ENCODE measurements at regions not wholly inside any gene's neighbourhood (a gene's known extent, or its start where the extent isn't known, plus 50 kb on each side); places are given as distances from the start of the nearest gene placed in this dataset.

GRCh38 chr18:78582898-78583738, 396.5 kb upstream of the SALL3 start:
- no peak for DNase-seq

- DNase-seq = no peak
Measured at GRCh38 chr18:78583739-78584458, 395.7 kb upstream of the SALL3 start.

- no peak for DNase-seq
Measured at GRCh38 chr18:78584459-78585022, 395.1 kb upstream of the SALL3 start.

- no peak for DNase-seq
Measured at GRCh38 chr18:78586586-78586985, 393.0 kb upstream of the SALL3 start.

GRCh38 chr18:78587096-78587495, 392.5 kb upstream of the SALL3 start:
- no peak for DNase-seq

GRCh38 chr18:78587626-78588600, 391.7 kb upstream of the SALL3 start:
- DNase-seq = no peak

GRCh38 chr18:78589916-78590437, 389.6 kb upstream of the SALL3 start:
- no peak for DNase-seq

- no peak for DNase-seq
Measured at GRCh38 chr18:78595453-78595852, 384.2 kb upstream of the SALL3 start.

GRCh38 chr18:78595924-78596573, 383.6 kb upstream of the SALL3 start:
- DNase-seq = no peak

GRCh38 chr18:78596794-78597345, 382.7 kb upstream of the SALL3 start:
- DNase-seq = no peak

- DNase-seq = no peak
Measured at GRCh38 chr18:78601349-78601748, 378.3 kb upstream of the SALL3 start.

- DNase-seq = no peak
Measured at GRCh38 chr18:78601923-78602322, 377.7 kb upstream of the SALL3 start.

- no peak for DNase-seq
Measured at GRCh38 chr18:78602430-78602829, 377.2 kb upstream of the SALL3 start.

GRCh38 chr18:78603102-78603983, 376.3 kb upstream of the SALL3 start:
- no peak for DNase-seq

- DNase-seq = no peak
Measured at GRCh38 chr18:78605255-78605654, 374.4 kb upstream of the SALL3 start.

GRCh38 chr18:78607221-78607620, 372.4 kb upstream of the SALL3 start:
- DNase-seq = no peak

GRCh38 chr18:78607784-78608183, 371.8 kb upstream of the SALL3 start:
- no peak for DNase-seq

GRCh38 chr18:78610179-78610578, 369.4 kb upstream of the SALL3 start:
- no peak for DNase-seq

GRCh38 chr18:78611201-78611800, 368.3 kb upstream of the SALL3 start:
- no peak for DNase-seq

GRCh38 chr18:78611869-78612268, 367.7 kb upstream of the SALL3 start:
- no peak for DNase-seq
